Ascending aorta (tissue), 2 donors: ENCODE measurements at regions not wholly inside any gene's neighbourhood (a gene's known extent, or its start where the extent isn't known, plus 50 kb on each side); places are given as distances from the start of the nearest gene placed in this dataset.

Experiments
- DNase-seq, 2 donors: peaks; one replicate each; pipeline ENCODE4 v3.0.0-alpha.2; 2019; ENCODE audit warnings: low spot score in 2 of 2
- H3K27ac ChIP-seq, 2 donors: fragments of 200-600 bp; sonication (generic); one replicate each; pipeline ENCODE4 v1.5.1; 2016 to 2017; ENCODE audit warnings: mild to moderate bottlenecking in 1 of 2
- H3K27me3 ChIP-seq: fragments of 200-600 bp; sonication (generic); one replicate; pipeline ENCODE4 v1.5.1; 2017
- H3K36me3 ChIP-seq, 2 donors: fragments of 200-600 bp; sonication (generic); one replicate each; pipeline ENCODE4 v1.5.1; 2016
- H3K4me1 ChIP-seq, 2 donors: fragments of 200-600 bp; sonication (generic); one replicate each; pipeline ENCODE4 v1.5.1; 2016 to 2017; ENCODE audit warnings: mild to moderate bottlenecking in 1 of 2
- H3K4me3 ChIP-seq, 2 donors: fragments of 200-600 bp; sonication (generic); one replicate each; pipeline ENCODE4 v1.5.1; 2016 to 2017; ENCODE audit warnings: mild to moderate bottlenecking in 1 of 2
- H3K9me3 ChIP-seq, 2 donors: fragments of 200-600 bp; sonication (generic); one replicate each; pipeline ENCODE4 v1.5.1; 2016
- intact Hi-C: fragments of 100-400 bp; cut with DNase I; formaldehyde crosslinking; loops from one replicate; pipeline ENCODE4 v1.15.1; 2023
- TF ChIP-seq, protein P1 (sequence below), 3 experiments: fragments of 200-600 bp in 2 of 3; fragments of 450-650 bp in 1 of 3; sonication (generic) in 2 of 3; IDR thresholded peaks; one replicate each; pipeline ENCODE4 v1.5.1; 2016 to 2019; ENCODE audit warnings: antibody characterized with exemption in 3 of 3, mild to moderate bottlenecking in 1 of 3, moderate library complexity in 1 of 3

DNA sequence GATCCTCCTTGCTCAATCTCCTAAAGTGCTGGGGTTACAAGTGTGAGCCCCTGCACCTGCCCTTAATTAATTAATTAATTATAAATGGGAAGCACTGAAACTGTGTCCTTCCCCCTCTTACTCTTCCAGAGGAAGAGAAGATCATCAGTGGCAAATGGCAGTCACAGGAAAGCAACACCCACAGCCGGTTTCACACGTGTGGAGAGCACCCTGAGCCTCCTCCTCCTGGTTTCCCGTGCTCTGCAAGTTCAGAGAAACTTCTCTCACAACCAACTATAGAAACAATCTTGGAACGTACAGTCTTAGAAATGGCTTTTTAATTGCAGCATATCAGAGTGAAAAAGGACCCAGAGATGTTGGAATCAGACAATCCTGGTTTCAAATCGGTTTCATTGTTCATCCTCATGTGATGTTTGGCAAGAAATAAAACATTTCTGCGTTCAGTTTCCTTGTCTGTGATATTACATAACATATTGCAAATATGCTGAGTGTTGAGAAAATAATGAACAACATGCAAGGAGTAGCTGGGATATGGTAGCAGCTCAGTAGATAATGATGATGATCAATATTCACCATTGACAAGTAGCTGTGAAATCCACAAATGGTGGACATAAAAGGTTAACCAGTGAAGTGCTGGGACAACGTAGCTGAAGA is 141.0 kb upstream of the KCTD1 start:
- no peak overlapping the region for H3K4me3 ChIP-seq
- no peaks in the 10 kb centered on the region for H3K36me3 ChIP-seq
- no peak for DNase-seq
- TF ChIP-seq, protein P1, sequence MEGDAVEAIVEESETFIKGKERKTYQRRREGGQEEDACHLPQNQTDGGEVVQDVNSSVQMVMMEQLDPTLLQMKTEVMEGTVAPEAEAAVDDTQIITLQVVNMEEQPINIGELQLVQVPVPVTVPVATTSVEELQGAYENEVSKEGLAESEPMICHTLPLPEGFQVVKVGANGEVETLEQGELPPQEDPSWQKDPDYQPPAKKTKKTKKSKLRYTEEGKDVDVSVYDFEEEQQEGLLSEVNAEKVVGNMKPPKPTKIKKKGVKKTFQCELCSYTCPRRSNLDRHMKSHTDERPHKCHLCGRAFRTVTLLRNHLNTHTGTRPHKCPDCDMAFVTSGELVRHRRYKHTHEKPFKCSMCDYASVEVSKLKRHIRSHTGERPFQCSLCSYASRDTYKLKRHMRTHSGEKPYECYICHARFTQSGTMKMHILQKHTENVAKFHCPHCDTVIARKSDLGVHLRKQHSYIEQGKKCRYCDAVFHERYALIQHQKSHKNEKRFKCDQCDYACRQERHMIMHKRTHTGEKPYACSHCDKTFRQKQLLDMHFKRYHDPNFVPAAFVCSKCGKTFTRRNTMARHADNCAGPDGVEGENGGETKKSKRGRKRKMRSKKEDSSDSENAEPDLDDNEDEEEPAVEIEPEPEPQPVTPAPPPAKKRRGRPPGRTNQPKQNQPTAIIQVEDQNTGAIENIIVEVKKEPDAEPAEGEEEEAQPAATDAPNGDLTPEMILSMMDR (IDR thresholded peaks at IDR 0.05): no peak
- no peaks in the 10 kb centered on the region for H3K4me1 ChIP-seq
- no peaks in the 10 kb centered on the region for H3K27me3 ChIP-seq
- no peak overlapping the region for H3K27ac ChIP-seq
- H3K9me3 ChIP-seq: no peaks in the 10 kb centered on the region
- intact Hi-C loops: no loop called here

DNA sequence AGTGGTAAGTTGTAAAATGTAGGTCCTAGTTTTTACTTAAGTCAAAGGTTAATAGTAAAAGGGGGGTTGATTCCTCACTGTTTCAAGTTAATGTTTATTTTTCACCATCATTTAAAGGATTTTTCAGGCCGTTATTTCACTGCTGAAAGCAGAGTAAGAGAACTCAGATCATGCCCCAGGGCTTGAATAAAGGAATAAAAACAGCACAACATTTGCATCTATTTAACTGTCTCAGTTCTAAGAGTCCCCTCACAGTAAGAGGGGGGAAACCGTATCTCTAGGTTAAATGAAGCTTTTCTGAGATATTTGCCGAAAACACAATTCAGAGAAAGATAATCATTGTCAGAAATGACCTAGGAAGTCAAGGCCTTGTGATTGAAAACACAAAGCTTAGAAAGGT is 138.2 kb upstream of the KCTD1 start:
- intact Hi-C loops: no loop called here
- Histone ChIP-seq H3K27me3 (no peaks in the 10 kb centered on the region), H3K4me1 (no peaks in the 10 kb centered on the region), H3K36me3 (no peaks in the 10 kb centered on the region), H3K9me3 (no peaks in the 10 kb centered on the region), H3K27ac (no peak overlapping the region), H3K4me3 (no peak overlapping the region)
- TF ChIP-seq, protein P1 (IDR thresholded peaks at IDR 0.05): no peak
- no peak for DNase-seq

DNA sequence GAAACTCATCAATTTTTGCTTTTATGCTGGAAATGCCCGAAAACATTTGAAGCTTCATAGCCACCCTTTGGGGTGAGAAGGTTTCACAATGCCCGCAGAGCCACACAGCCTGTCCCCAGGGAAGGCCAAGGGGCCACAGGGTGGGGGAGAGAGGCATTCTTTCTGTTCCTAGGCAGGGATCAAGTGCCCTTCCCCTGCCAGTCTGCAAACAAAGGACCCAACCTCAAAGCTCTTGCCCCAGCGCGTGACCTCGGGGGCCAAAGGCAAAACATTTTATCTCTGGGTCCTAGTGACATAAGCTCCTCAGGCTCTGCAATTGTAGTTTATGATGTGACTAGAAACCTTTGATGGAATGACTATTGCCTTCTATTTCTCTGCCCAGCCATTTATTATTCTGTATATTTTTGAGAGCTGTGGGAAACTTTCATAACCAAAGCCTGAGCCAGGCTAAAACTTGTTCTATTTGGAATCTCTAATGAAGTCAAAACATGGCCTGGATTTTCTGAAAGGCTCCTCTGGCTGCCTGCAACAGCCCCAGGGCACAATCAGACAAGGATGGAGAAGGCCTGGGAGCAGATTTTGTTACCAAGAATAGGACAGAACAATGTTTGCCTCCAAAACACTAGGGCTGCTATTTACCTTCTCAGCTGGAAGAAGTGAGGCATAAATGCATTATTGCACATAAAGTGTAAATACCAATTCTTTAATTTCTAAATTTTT is 137.2 kb upstream of the KCTD1 start:
- no peaks in the 10 kb centered on the region for H3K27me3 ChIP-seq
- no peak overlapping the region for H3K27ac ChIP-seq
- no peaks in the 10 kb centered on the region for H3K9me3 ChIP-seq
- TF ChIP-seq, protein P1 (IDR thresholded peaks at IDR 0.05): no peak
- no peaks in the 10 kb centered on the region for H3K36me3 ChIP-seq
- no peak for DNase-seq
- no peaks in the 10 kb centered on the region for H3K4me1 ChIP-seq
- intact Hi-C loops: no loop called here
- no peak overlapping the region for H3K4me3 ChIP-seq

DNA sequence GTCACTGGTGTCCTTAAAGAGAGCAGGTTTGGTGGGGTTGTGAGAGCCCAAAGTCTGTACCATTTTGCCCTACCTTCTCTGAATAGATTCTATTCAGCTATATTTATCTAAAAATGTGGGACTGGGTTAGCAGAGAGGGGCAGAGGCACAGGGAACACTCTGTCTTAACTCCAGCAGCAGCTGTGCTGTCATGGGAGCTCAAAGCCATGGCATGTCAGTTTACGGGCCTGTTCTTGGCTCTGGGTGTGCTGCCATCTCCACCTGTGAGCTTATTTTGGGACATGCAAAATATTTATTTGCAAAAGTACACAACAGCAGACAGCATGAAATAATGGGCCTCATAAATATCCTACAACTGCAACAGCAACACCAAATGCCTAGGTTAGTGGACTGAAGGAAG is 129.6 kb upstream of the KCTD1 start:
- H3K4me3 ChIP-seq: no peak overlapping the region
- TF ChIP-seq, protein P1 (IDR thresholded peaks at IDR 0.05): no peak
- intact Hi-C loops: no loop called here
- H3K4me1 ChIP-seq: no peaks in the 10 kb centered on the region
- no peaks in the 10 kb centered on the region for H3K36me3 ChIP-seq
- DNase-seq: no peak
- H3K9me3 ChIP-seq: no peaks in the 10 kb centered on the region
- H3K27me3 ChIP-seq: no peaks in the 10 kb centered on the region
- H3K27ac ChIP-seq: no peak overlapping the region

DNA sequence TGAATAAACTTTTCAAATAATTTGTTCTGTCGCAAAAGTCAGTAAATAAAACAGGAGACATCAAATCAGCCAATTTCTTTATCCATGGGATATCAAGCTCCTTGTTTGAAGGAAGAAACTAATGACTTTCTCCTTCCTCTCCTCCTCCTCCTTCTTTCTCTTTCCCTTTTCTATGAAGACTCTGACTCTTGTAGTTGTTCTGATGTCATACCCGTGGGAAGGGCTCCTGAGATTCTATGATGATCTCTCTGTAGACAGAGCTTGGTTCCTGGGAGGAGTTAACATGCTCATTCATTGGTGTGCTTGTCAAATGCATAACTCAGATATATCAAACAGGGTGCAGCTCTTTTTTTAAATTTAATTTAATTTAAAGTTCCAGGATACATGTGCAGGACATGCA is 118.7 kb upstream of the KCTD1 start:
- intact Hi-C loops: no loop called here
- DNase-seq: no peak
- Histone ChIP-seq H3K4me1 (no peaks in the 10 kb centered on the region), H3K36me3 (no peaks in the 10 kb centered on the region), H3K9me3 (no peaks in the 10 kb centered on the region), H3K27ac (no peak overlapping the region), H3K4me3 (no peak overlapping the region), H3K27me3 (no peaks in the 10 kb centered on the region)
- TF ChIP-seq, protein P1 (IDR thresholded peaks at IDR 0.05): no peak
